ENCODE measurements at regions not wholly inside any gene's neighbourhood (a gene's known extent, or its start where the extent isn't known, plus 50 kb on each side); places are given as distances from the start of the nearest gene placed in this dataset.

DNA sequence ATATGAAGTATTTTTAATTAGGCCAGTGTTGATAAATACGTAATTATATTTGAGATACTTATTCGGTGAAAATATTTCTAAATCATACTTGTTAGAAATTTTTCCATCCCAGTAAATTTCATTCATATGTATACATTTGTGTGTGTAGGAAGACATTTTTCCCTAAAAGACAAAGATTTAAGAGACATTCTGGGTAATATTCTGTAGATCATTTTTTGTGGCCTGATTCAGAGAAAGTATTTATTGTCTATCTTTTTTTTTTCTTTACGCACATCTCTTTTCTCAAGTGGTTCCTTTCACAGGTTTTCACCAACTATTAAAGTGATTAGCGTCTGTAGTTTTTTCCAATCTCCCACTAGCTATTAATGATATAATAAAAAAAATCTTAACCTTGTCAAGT, 224.1 kb downstream of the MEF2C start:
- Histone ChIP-seq H3K36me3 (ENCODE audit: control insufficient read depth, insufficient read depth, low read length) (no peaks in the 10 kb centered on the region), H3K4me3 (ENCODE audit: insufficient read depth, low read depth, low read length) (no peak overlapping the region), H3K27ac (ENCODE audit: insufficient read depth, low read depth, low read length, poor library complexity, severe bottlenecking) (no peak overlapping the region), H3K4me1 (ENCODE audit: control insufficient read depth, insufficient read depth, low read length) (peaks cover 11% of the 10 kb centered on the region), H3K9me3 (ENCODE audit: control insufficient read depth, low read length) (no peaks in the 10 kb centered on the region), H3K27me3 (ENCODE audit: control insufficient read depth, insufficient read depth, low read length, poor library complexity, severe bottlenecking) (peaks cover 72% of the 10 kb centered on the region)
- WGBS, 2 experiments: 100% methylated on average over 1 of the region's 4 CpGs; no CpG with 5 or more reads in 1 of the 2 experiments

DNA sequence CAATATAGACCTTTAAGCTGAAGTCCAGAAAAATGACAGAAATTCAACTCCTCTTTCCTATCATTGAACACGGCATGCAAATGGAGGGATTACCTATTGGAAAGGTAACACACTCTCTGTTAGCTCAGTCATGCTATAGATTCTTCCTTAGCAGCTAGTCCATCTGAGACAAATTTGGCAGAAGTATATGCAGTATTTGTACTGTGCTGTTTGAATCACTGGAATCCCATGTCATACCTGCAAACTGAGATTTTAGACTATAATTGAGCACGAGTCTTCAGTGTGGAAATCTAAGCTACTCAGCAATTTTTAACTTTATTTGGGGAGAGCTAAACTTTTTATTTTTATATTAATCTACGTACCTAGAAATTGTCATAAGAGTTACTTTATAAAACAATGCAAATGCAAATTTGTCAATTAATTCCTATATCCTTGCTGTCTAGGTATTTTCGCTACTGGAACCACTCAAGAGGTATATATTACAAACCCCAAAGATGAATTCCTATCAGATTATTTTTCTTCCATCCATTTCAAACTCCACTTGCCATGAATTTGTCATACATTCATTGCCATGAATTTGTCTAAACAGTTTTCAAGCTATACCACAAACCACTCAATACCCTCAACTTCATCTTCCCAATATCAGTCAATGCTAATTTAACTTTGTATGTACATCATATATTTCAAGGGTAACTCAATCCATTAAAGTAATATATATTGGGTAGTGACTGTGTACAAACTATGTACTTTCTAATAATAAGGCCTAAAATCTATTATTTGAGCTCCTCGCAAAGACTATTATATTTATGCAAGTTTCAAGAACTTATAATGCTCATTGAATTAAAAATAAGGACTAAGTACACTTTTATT, 224.8 kb downstream of the MEF2C start:
- Histone ChIP-seq H3K27ac (ENCODE audit: insufficient read depth, low read depth, low read length, poor library complexity, severe bottlenecking) (no peak overlapping the region), H3K36me3 (ENCODE audit: control insufficient read depth, insufficient read depth, low read length) (no peaks in the 10 kb centered on the region), H3K4me3 (ENCODE audit: insufficient read depth, low read depth, low read length) (no peak overlapping the region), H3K4me1 (ENCODE audit: control insufficient read depth, insufficient read depth, low read length) (peaks cover 11% of the 10 kb centered on the region), H3K9me3 (ENCODE audit: control insufficient read depth, low read length) (no peaks in the 10 kb centered on the region), H3K27me3 (ENCODE audit: control insufficient read depth, insufficient read depth, low read length, poor library complexity, severe bottlenecking) (peaks cover 65% of the 10 kb centered on the region)
- 87 to 90% methylated on average over 2 to 3 of the region's 5 CpGs for WGBS, 2 experiments

DNA sequence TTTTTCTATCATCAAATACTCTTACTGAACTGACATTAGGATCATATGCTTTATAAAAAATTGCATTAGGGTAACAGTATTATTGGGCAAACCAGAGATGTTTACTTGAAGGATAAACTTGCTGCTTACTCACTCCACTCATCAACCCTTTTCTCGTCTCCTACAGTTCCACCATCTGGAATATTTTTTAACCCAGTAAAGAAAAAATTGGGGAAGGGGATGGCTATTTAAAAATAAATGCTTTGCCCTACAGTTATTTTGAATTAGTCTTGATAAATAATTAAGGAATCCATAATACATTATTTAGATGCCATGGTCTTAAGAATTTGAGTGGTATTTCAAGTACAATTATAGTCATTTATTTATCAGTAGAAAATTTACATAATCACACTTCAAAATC, 225.8 kb downstream of the MEF2C start:
- Histone ChIP-seq H3K36me3 (ENCODE audit: control insufficient read depth, insufficient read depth, low read length) (no peaks in the 10 kb centered on the region), H3K4me1 (ENCODE audit: control insufficient read depth, insufficient read depth, low read length) (peaks cover 11% of the 10 kb centered on the region), H3K4me3 (ENCODE audit: insufficient read depth, low read depth, low read length) (no peak overlapping the region), H3K9me3 (ENCODE audit: control insufficient read depth, low read length) (no peaks in the 10 kb centered on the region), H3K27ac (ENCODE audit: insufficient read depth, low read depth, low read length, poor library complexity, severe bottlenecking) (no peak overlapping the region), H3K27me3 (ENCODE audit: control insufficient read depth, insufficient read depth, low read length, poor library complexity, severe bottlenecking) (peaks cover 54% of the 10 kb centered on the region)
- no CpG with 5 or more reads among the region's 1 CpG for WGBS, 2 experiments

DNA sequence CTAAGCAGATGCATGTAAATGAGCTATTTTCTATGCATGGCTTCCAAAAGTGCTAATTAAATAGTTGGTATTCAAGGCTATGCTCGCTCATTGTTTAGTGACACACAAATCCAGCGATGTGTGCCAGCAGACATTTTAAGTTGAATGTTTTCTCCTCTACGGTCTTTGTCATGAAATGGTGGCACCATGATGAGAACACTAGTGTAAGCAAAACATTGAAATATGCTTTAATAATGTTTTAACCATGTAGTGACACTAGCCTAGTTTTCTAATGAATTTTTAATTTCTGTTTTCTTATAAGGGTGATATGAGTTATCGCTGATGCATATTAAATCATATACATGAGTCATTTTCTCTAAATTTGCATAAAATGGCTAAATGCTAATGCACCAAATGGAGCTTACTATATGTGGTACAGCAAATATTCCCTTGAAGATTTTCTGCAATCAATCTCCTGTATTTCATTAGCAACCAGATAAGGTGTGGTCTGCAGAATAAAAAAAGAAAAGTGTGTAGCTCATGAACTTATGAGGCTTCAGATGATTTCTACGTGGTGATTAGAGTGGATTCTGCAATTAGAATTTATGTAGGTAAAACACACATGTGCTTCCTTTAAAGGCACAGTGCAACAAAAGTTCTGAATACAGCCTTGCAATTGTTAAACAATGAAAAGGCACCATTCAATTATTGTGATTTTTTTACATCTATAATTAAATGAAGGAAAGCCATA, 226.6 kb downstream of the MEF2C start:
- no peak overlapping the region for H3K4me3 ChIP-seq (ENCODE audit: insufficient read depth, low read depth, low read length)
- no peak overlapping the region for H3K27ac ChIP-seq (ENCODE audit: insufficient read depth, low read depth, low read length, poor library complexity, severe bottlenecking)
- no peaks in the 10 kb centered on the region for H3K36me3 ChIP-seq (ENCODE audit: control insufficient read depth, insufficient read depth, low read length)
- H3K9me3 ChIP-seq (ENCODE audit: control insufficient read depth, low read length): no peaks in the 10 kb centered on the region
- peaks cover 47% of the 10 kb centered on the region for H3K27me3 ChIP-seq (ENCODE audit: control insufficient read depth, insufficient read depth, low read length, poor library complexity, severe bottlenecking)
- peaks cover 5% of the 10 kb centered on the region for H3K4me1 ChIP-seq (ENCODE audit: control insufficient read depth, insufficient read depth, low read length)
- 80 to 87% methylated on average over 4 of the region's 5 CpGs for WGBS, 2 experiments

DNA sequence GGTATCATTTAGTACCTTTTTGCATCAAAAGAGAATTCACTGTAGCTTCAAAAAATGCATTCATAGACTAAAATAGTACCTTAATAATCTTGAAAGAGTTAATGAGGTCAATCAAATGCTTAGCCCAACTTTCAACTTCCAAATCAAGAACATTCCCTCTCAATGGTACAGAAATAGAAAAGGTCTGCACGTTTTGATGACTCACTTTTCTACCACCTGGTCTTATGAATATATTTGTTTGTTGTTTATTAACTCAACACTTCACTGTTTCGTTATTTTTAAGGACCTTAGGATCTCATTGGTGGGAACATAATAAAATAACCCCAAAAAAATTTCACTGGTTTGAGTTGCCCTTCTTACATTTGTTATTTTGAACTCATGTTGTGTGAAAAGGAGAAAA, 229.5 kb downstream of the MEF2C start:
- Histone ChIP-seq H3K9me3 (ENCODE audit: control insufficient read depth, low read length) (no peaks in the 10 kb centered on the region), H3K27me3 (ENCODE audit: control insufficient read depth, insufficient read depth, low read length, poor library complexity, severe bottlenecking) (peaks cover 23% of the 10 kb centered on the region), H3K4me3 (ENCODE audit: insufficient read depth, low read depth, low read length) (no peak overlapping the region), H3K36me3 (ENCODE audit: control insufficient read depth, insufficient read depth, low read length) (no peaks in the 10 kb centered on the region), H3K4me1 (ENCODE audit: control insufficient read depth, insufficient read depth, low read length) (no peaks in the 10 kb centered on the region), H3K27ac (ENCODE audit: insufficient read depth, low read depth, low read length, poor library complexity, severe bottlenecking) (no peak overlapping the region)
- 50% methylated on average over 1 of the region's 2 CpGs; no CpG with 5 or more reads in 1 of the 2 experiments for WGBS, 2 experiments

DNA sequence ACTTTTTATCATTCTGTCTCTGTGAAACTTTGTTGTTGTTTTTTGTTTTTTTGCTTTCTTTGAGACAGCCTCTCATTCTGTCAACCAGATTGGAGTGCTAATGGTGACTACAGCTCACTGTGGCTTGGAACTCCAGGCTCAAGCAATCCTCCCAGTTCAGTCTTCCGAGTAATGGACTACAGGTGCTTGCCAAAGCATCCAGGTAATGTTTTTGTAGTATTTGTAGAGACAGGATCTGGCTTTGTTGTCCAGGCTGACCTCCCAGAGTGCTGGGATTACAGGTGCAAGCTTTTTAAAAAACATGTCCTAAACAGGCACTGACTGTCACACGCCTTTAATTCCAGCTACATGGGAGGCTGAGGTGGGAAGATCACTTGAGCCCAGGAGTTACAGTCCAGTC, 235.1 kb downstream of the MEF2C start:
- Histone ChIP-seq H3K27me3 (ENCODE audit: control insufficient read depth, insufficient read depth, low read length, poor library complexity, severe bottlenecking) (no peaks in the 10 kb centered on the region), H3K27ac (ENCODE audit: insufficient read depth, low read depth, low read length, poor library complexity, severe bottlenecking) (no peak overlapping the region), H3K4me1 (ENCODE audit: control insufficient read depth, insufficient read depth, low read length) (no peaks in the 10 kb centered on the region), H3K9me3 (ENCODE audit: control insufficient read depth, low read length) (no peaks in the 10 kb centered on the region), H3K36me3 (ENCODE audit: control insufficient read depth, insufficient read depth, low read length) (no peaks in the 10 kb centered on the region), H3K4me3 (ENCODE audit: insufficient read depth, low read depth, low read length) (no peak overlapping the region)
- WGBS, 2 experiments: 83 to 90% methylated on average over 2 of the region's 2 CpGs

DNA sequence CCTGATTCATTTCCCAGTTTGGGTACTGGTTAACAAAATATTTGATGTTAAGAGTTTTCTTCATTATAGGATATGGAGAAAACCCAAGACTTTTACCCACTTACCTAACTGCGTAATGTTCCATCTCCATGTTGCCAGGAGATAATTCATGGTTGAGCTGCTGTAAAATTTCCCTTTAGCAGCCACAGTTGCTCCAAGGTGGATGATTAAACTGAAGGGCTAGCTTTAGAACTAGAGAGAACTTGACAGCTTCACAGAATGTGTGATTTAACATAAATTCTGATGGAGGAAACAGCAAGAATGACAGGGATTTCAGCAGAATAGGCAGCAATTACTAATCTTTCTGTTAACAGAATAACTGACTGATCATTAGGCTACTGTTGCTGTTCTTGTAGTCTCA, 236.1 kb downstream of the MEF2C start:
- Histone ChIP-seq H3K27me3 (ENCODE audit: control insufficient read depth, insufficient read depth, low read length, poor library complexity, severe bottlenecking) (no peaks in the 10 kb centered on the region), H3K4me1 (ENCODE audit: control insufficient read depth, insufficient read depth, low read length) (no peaks in the 10 kb centered on the region), H3K4me3 (ENCODE audit: insufficient read depth, low read depth, low read length) (no peak overlapping the region), H3K36me3 (ENCODE audit: control insufficient read depth, insufficient read depth, low read length) (no peaks in the 10 kb centered on the region), H3K9me3 (ENCODE audit: control insufficient read depth, low read length) (no peaks in the 10 kb centered on the region), H3K27ac (ENCODE audit: insufficient read depth, low read depth, low read length, poor library complexity, severe bottlenecking) (no peak overlapping the region)
- WGBS, 2 experiments: 100% methylated on average over 1 of the region's 1 CpG

DNA sequence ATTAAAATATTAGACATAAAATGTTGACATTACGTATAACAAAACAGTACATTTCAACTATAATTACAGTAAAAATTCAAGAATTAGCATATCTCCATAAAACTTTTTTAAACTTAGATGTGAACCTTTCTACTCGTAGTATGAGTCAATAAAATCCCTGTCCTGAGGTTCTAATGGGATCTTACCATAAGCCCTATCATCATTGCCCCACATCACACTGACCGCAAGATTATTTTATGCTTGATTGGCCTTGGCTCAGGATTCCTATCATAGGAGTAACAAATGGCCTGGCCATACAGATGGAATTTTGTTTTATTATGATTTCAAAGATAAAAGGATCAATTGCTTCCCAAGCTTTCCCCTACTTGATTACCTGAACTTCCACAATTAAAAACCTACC, 238.3 kb downstream of the MEF2C start:
- no peak overlapping the region for H3K4me3 ChIP-seq (ENCODE audit: insufficient read depth, low read depth, low read length)
- H3K9me3 ChIP-seq (ENCODE audit: control insufficient read depth, low read length): no peaks in the 10 kb centered on the region
- H3K4me1 ChIP-seq (ENCODE audit: control insufficient read depth, insufficient read depth, low read length): no peaks in the 10 kb centered on the region
- H3K27me3 ChIP-seq (ENCODE audit: control insufficient read depth, insufficient read depth, low read length, poor library complexity, severe bottlenecking): no peaks in the 10 kb centered on the region
- no peaks in the 10 kb centered on the region for H3K36me3 ChIP-seq (ENCODE audit: control insufficient read depth, insufficient read depth, low read length)
- H3K27ac ChIP-seq (ENCODE audit: insufficient read depth, low read depth, low read length, poor library complexity, severe bottlenecking): no peak overlapping the region
- 97% methylated on average over 3 of the region's 3 CpGs for WGBS, 2 experiments

DNA sequence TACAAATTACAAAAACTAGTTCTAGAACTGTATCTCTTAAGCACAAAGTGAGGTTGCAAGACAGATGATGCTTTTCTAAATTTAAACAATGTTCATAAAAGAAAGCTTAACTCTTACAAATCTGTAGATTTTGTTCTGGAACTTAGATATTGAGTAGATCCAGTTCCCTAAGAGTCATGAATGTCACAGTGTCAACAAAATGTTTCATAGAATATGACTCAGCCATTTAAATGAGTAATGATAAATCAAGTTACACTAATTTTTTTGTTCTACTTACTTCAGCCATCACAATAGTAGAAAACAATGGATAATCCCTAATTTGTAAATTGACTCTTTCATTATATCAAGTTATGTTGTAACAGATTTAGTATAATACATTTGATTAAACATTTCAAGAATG, 239.7 kb downstream of the MEF2C start:
- Histone ChIP-seq H3K4me3 (ENCODE audit: insufficient read depth, low read depth, low read length) (no peak overlapping the region), H3K4me1 (ENCODE audit: control insufficient read depth, insufficient read depth, low read length) (no peaks in the 10 kb centered on the region), H3K27ac (ENCODE audit: insufficient read depth, low read depth, low read length, poor library complexity, severe bottlenecking) (no peak overlapping the region)

DNA sequence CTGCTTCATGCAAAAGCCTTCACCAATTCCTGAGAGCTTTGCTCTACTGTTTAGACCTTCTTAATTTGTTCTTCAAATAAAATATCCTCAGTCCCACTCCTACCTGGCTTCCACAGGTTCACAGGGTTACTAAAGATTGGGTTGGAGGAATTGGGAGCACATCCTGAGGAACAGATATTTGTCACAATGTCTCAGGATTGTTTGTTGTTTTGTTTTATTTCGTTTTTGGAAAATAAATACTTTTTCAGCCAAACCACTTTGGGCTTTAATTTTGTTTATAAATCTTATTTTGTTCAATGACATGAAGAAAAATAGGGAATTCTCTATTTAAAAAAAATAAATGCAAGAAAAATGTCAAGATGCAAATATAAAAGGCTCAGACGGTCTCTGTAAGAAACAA, 249.0 kb downstream of the MEF2C start:
- Histone ChIP-seq H3K4me1 (ENCODE audit: control insufficient read depth, insufficient read depth, low read length) (no peaks in the 10 kb centered on the region), H3K36me3 (ENCODE audit: control insufficient read depth, insufficient read depth, low read length) (no peaks in the 10 kb centered on the region), H3K27ac (ENCODE audit: insufficient read depth, low read depth, low read length, poor library complexity, severe bottlenecking) (no peak overlapping the region), H3K27me3 (ENCODE audit: control insufficient read depth, insufficient read depth, low read length, poor library complexity, severe bottlenecking) (no peaks in the 10 kb centered on the region), H3K9me3 (ENCODE audit: control insufficient read depth, low read length) (no peaks in the 10 kb centered on the region), H3K4me3 (ENCODE audit: insufficient read depth, low read depth, low read length) (no peak overlapping the region)
- WGBS, 2 experiments: 20 to 86% methylated on average over 1 of the region's 2 CpGs

More for the DNA sequence above, 239.7 kb downstream of the MEF2C start:
- no peaks in the 10 kb centered on the region for H3K27me3 ChIP-seq (ENCODE audit: control insufficient read depth, insufficient read depth, low read length, poor library complexity, severe bottlenecking)
- H3K9me3 ChIP-seq (ENCODE audit: control insufficient read depth, low read length): no peaks in the 10 kb centered on the region
- H3K36me3 ChIP-seq (ENCODE audit: control insufficient read depth, insufficient read depth, low read length): no peaks in the 10 kb centered on the region
